Gastrocnemius medialis (tissue), 4 donors: ENCODE measurements at regions not wholly inside any gene's neighbourhood (a gene's known extent, or its start where the extent isn't known, plus 50 kb on each side); places are given as distances from the start of the nearest gene placed in this dataset.

Experiments
- ATAC-seq, 2 donors: fragments of 150-250 bp; one replicate each; pipeline ENCODE4 v1.9.1; 2016
- DNase-seq, 2 donors: peaks; one replicate each; pipeline ENCODE4 v3.0.0-alpha.2; 2019
- H3K27ac ChIP-seq, 4 donors: fragments of 200-600 bp; sonication (generic); 1 replicate in 1 of 4; 2 replicates in 3 of 4; pipeline ENCODE4 v1.5.1; 2016 to 2018; ENCODE audit warnings: mild to moderate bottlenecking in 2 of 4, moderate library complexity in 1 of 4
- H3K27me3 ChIP-seq, 3 donors: fragments of 200-600 bp; sonication (generic) in 2 of 3; 1 replicate in 1 of 3; 2 replicates in 2 of 3; pipeline versions ENCODE4 v1.5.1 to v1.6.0; 2016 to 2019; ENCODE audit warnings: mild to moderate bottlenecking in 1 of 3, moderate library complexity in 1 of 3
- H3K36me3 ChIP-seq, 2 donors: fragments of 200-600 bp; sonication (generic) in 1 of 2; one replicate each; pipeline ENCODE4 v1.5.1; 2017 to 2018
- H3K4me1 ChIP-seq, 2 donors: fragments of 200-600 bp; sonication (generic) in 1 of 2; one replicate each; pipeline ENCODE4 v1.5.1; 2016 to 2017; ENCODE audit warnings: mild to moderate bottlenecking in 2 of 2
- H3K4me3 ChIP-seq, 4 donors: fragments of 200-600 bp; sonication (generic) in 3 of 4; 1 replicate in 1 of 4; 2 replicates in 3 of 4; pipeline ENCODE4 v1.5.1; 2016 to 2019; ENCODE audit warnings: mild to moderate bottlenecking in 2 of 4
- H3K9me3 ChIP-seq, 3 donors: fragments of 200-600 bp; sonication (generic) in 2 of 3; 1 replicate in 1 of 3; 2 replicates in 2 of 3; pipeline ENCODE4 v1.5.1; 2016 to 2019
- CTCF ChIP-seq, 5 experiments: fragments of 450-650 bp in 3 of 5; fragments of 200-600 bp in 2 of 5; sonication (generic) in 2 of 5; IDR thresholded peaks in 4 of 5; conservative IDR thresholded peaks in 1 of 5; 1 replicate in 4 of 5; 2 replicates in 1 of 5; pipeline ENCODE4 v1.5.1; 2016 to 2019; ENCODE audit warnings: antibody characterized with exemption in 5 of 5, mild to moderate bottlenecking in 3 of 5, moderate library complexity in 3 of 5
- POLR2A ChIP-seq, 2 donors: fragments of 450-650 bp; IDR thresholded peaks; one replicate each; pipeline ENCODE4 v1.6.1; 2017; ENCODE audit warnings: antibody characterized with exemption in 2 of 2, mild to moderate bottlenecking in 2 of 2, moderate library complexity in 2 of 2
- in situ Hi-C, 4 donors: fragments of 200-750 bp; cut with MboI; loops; one replicate each; pipeline versions ENCODE4 v1.15.0 to v1.8.0; 2017; ENCODE audit warnings: low sequenced_read_pairs in 4 of 4
- intact Hi-C: fragments of 100-400 bp; cut with DNase I; formaldehyde crosslinking; loops from one replicate; pipeline ENCODE4 v1.15.1; 2023; ENCODE audit warnings: low total_unique reads

GRCh38 chr1:218735436-218736032, 390.4 kb downstream of the TGFB2 start:
- intact Hi-C loops = no loop called here
- no peak overlapping the region for H3K27ac ChIP-seq
- DNase-seq = no peak
- no peaks in the 10 kb centered on the region for H3K9me3 ChIP-seq
- no peaks in the 10 kb centered on the region for H3K36me3 ChIP-seq
- no peak overlapping the region for H3K4me3 ChIP-seq
- TF ChIP-seq POLR2A (IDR thresholded peaks at IDR 0.05) (no peak), CTCF (IDR thresholded peaks at IDR 0.05 in 4 of 5, conservative IDR thresholded peaks at IDR 0.05 in 1 of 5) (no peak)
- no peaks in the 10 kb centered on the region for H3K27me3 ChIP-seq
- no peak for ATAC-seq
- H3K4me1 ChIP-seq = no peaks in the 10 kb centered on the region
- in situ Hi-C loops = no loop called here

GRCh38 chr1:218739426-218739825, 394.3 kb downstream of the TGFB2 start:
- in situ Hi-C loops (no loop called here), intact Hi-C loops (no loop called here)
- DNase-seq = peak; percentile 43 to 76
- Histone ChIP-seq H3K9me3 (no peaks in the 10 kb centered on the region), H3K36me3 (no peaks in the 10 kb centered on the region), H3K27ac (peak overlapping the region in 1 of 4 donors; percentile 42), H3K4me3 (no peak overlapping the region), H3K27me3 (no peaks in the 10 kb centered on the region), H3K4me1 (no peaks in the 10 kb centered on the region)
- peak; percentile 85 to 86 for ATAC-seq
- TF ChIP-seq POLR2A (IDR thresholded peaks at IDR 0.05) (no peak), CTCF (IDR thresholded peaks at IDR 0.05 in 4 of 5, conservative IDR thresholded peaks at IDR 0.05 in 1 of 5) (no peak)

- no peak for ATAC-seq
- Histone ChIP-seq H3K27ac (no peak overlapping the region), H3K4me3 (no peak overlapping the region), H3K27me3 (no peaks in the 10 kb centered on the region), H3K9me3 (no peaks in the 10 kb centered on the region), H3K4me1 (no peaks in the 10 kb centered on the region), H3K36me3 (no peaks in the 10 kb centered on the region)
- DNase-seq = no peak
- intact Hi-C loops = no loop called here
- in situ Hi-C loops = no loop called here
- TF ChIP-seq POLR2A (IDR thresholded peaks at IDR 0.05) (no peak), CTCF (IDR thresholded peaks at IDR 0.05 in 4 of 5, conservative IDR thresholded peaks at IDR 0.05 in 1 of 5) (no peak)
Observed at GRCh38 chr1:218741852-218742251, 396.7 kb downstream of the TGFB2 start.

DNA sequence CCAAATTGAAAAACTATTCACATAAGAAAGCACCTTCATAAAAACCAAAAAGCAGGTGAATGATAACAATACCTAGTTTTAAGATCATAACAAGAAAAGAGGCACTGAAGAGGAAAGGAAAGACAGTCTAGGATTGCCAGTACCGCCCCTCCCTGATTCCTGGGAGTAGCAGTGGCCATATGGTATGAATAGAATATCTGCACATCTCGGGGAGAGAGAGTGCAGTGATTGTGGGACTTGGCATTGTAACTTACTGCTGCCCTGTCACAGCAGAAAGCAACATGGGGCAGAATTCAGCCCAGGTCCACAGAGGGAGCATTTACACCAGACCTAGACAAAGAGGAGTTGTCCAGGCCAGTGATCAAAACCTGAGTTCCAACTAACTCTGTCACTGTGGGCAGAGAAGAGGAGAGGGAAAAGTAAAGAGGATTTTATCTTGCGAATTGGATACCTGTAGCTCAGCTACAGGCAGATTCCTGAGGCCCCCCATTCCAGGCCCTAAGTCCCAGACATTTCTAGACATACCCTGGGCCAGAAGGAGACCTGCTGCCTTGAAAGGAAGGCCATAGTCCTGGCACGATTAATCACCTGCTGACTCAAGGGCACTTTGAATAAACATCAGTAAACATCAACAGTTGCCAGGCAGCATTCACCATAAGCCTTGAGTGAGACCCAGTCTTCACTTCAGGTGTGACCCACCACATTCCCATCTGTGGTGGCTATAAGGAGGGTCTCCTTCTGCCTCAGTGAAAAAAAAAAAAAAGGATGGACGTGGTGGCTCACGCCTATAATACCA, 397.5 kb downstream of the TGFB2 start:
- H3K4me1 ChIP-seq = no peaks in the 10 kb centered on the region
- TF ChIP-seq POLR2A (IDR thresholded peaks at IDR 0.05) (no peak), CTCF (IDR thresholded peaks at IDR 0.05 in 4 of 5, conservative IDR thresholded peaks at IDR 0.05 in 1 of 5) (no peak)
- no peak overlapping the region for H3K4me3 ChIP-seq
- H3K27ac ChIP-seq = no peak overlapping the region
- H3K27me3 ChIP-seq = no peaks in the 10 kb centered on the region
- no peaks in the 10 kb centered on the region for H3K36me3 ChIP-seq
- intact Hi-C loops (no loop called here), in situ Hi-C loops (no loop called here)
- DNase-seq (no peak), ATAC-seq (no peak)
- no peaks in the 10 kb centered on the region for H3K9me3 ChIP-seq
